Tibial artery (tissue), 4 donors: ENCODE measurements at regions not wholly inside any gene's neighbourhood (a gene's known extent, or its start where the extent isn't known, plus 50 kb on each side); places are given as distances from the start of the nearest gene placed in this dataset.

Experiments
- DNase-seq, 2 donors: peaks; one replicate each; pipeline ENCODE4 v3.0.0-alpha.2; 2019
- H3K27ac ChIP-seq, 2 donors: fragments of 200-600 bp; sonication (generic) in 1 of 2; 1 replicate in 1 of 2; 2 replicates in 1 of 2; pipeline ENCODE4 v1.5.1; 2018 to 2019; ENCODE audit warnings: mild to moderate bottlenecking in 1 of 2
- H3K27me3 ChIP-seq, 2 donors: fragments of 200-600 bp; sonication (generic) in 1 of 2; one replicate each; pipeline versions ENCODE4 v1.5.1 to v1.6.0; 2016 to 2019
- H3K36me3 ChIP-seq, 3 donors: fragments of 200-600 bp; sonication (generic) in 2 of 3; one replicate each; pipeline ENCODE4 v1.5.1; 2016 to 2019; ENCODE audit warnings: mild to moderate bottlenecking in 2 of 3
- H3K4me1 ChIP-seq, 4 donors: fragments of 200-600 bp; sonication (generic) in 2 of 4; 1 replicate in 3 of 4; 2 replicates in 1 of 4; pipeline ENCODE4 v1.5.1; 2016 to 2019
- H3K4me3 ChIP-seq, 2 donors: fragments of 200-600 bp; sonication (generic) in 1 of 2; 1 replicate in 1 of 2; 2 replicates in 1 of 2; pipeline ENCODE4 v1.5.1; 2018 to 2019; ENCODE audit warnings: mild to moderate bottlenecking in 2 of 2
- H3K9me3 ChIP-seq, 3 donors: fragments of 200-600 bp; sonication (generic) in 1 of 3; one replicate each; pipeline ENCODE4 v1.5.1; 2016 to 2019
- intact Hi-C: fragments of 100-400 bp; cut with DNase I; formaldehyde crosslinking; loops from one replicate; pipeline ENCODE4 v1.15.0; 2023; ENCODE audit warnings: low total_unique reads
- TF ChIP-seq, protein P1 (sequence below), 2 experiments: fragments of 200-600 bp in 1 of 2; fragments of 450-650 bp in 1 of 2; IDR thresholded peaks; one replicate each; pipeline ENCODE4 v1.5.1; 2017 to 2019; ENCODE audit warnings: antibody characterized with exemption in 2 of 2, mild to moderate bottlenecking in 1 of 2, moderate library complexity in 1 of 2

DNA sequence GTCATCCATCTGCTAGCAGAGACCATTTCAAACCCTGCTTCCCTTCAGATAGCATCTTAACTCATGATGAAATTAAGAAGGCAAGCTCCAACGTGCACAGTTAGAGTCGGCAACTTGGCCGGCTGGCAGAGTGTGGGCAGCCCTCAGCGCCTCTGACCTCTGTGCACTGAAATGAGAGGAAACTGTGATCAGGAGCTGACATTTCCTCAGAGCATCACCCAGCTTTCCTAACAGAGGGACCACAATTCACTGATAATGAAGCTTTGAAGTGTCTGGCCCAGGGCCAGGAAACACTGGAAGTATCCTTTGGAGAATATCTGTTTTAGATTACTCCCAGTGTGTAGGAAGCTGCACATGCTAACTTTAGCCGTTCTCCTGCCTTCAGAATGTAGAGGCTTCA, 145.0 kb upstream of the ZC3H11B start:
- intact Hi-C loops = no loop called here
- Histone ChIP-seq H3K9me3 (no peaks in the 10 kb centered on the region), H3K4me3 (no peak overlapping the region), H3K27ac (no peak overlapping the region), H3K36me3 (no peaks in the 10 kb centered on the region), H3K4me1 (no peaks in the 10 kb centered on the region), H3K27me3 (no peaks in the 10 kb centered on the region)
- TF ChIP-seq, protein P1, sequence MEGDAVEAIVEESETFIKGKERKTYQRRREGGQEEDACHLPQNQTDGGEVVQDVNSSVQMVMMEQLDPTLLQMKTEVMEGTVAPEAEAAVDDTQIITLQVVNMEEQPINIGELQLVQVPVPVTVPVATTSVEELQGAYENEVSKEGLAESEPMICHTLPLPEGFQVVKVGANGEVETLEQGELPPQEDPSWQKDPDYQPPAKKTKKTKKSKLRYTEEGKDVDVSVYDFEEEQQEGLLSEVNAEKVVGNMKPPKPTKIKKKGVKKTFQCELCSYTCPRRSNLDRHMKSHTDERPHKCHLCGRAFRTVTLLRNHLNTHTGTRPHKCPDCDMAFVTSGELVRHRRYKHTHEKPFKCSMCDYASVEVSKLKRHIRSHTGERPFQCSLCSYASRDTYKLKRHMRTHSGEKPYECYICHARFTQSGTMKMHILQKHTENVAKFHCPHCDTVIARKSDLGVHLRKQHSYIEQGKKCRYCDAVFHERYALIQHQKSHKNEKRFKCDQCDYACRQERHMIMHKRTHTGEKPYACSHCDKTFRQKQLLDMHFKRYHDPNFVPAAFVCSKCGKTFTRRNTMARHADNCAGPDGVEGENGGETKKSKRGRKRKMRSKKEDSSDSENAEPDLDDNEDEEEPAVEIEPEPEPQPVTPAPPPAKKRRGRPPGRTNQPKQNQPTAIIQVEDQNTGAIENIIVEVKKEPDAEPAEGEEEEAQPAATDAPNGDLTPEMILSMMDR (IDR thresholded peaks at IDR 0.05) = no peak
- no peak for DNase-seq

DNA sequence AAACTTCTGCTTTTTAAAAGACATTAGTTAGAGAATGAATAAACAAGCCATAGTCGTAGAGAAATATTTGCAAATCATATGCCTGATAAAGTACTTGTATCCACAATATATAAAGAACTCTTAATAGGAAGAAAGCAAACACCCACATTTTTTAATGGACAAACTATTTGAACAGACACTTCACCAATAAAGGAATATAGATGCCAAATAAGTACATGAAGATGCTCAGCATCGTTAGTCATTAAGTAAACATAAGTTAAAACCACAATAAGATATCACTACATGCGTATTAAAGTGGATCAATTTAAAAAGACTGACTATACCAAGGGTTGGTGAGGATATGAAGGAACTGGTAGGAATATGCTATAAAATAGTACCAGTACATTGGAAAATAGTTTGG, 142.3 kb upstream of the ZC3H11B start:
- no peaks in the 10 kb centered on the region for H3K36me3 ChIP-seq
- H3K4me1 ChIP-seq = no peaks in the 10 kb centered on the region
- no peak for DNase-seq
- no peaks in the 10 kb centered on the region for H3K27me3 ChIP-seq
- TF ChIP-seq, protein P1 (IDR thresholded peaks at IDR 0.05) = no peak
- intact Hi-C loops = no loop called here
- no peaks in the 10 kb centered on the region for H3K9me3 ChIP-seq
- no peak overlapping the region for H3K4me3 ChIP-seq
- no peak overlapping the region for H3K27ac ChIP-seq

DNA sequence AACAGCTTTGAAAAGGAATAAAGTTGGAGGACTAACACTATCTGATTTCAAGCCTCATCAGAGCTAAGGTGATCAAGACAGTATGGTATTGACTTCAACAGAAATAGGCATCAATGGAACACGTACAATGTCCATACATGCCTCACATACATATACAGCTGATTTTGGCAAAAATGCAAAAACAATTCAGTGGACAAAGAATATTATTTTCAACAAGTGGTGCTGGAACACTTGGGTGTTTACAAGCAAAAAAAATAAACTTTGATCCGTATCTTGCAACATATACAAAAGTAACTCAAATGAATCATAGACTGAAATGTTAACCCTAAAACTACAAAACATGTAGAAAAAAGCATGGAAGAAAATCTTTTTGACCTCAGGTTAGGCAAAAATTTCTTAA, 141.9 kb upstream of the ZC3H11B start:
- TF ChIP-seq, protein P1 (IDR thresholded peaks at IDR 0.05) = no peak
- no peaks in the 10 kb centered on the region for H3K27me3 ChIP-seq
- intact Hi-C loops = no loop called here

DNA sequence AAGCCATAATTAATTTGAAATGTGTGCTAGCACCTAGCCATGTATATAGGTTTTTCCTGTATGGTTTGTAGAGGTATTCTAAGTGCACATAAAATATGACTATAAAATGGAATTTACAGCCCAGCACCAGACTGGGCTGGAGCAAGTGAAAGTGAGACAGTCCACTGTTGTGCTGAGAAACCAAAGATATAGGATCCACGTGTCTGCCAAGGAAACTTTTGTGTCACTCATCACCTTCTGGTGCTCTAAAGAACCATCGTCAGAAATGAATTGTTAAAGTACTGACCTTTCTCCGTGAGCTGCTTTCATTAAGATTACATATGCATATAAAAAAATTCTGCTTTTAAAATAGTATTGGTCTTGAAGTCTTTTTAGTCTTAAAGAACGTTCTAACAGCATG, 141.0 kb upstream of the ZC3H11B start:
- Histone ChIP-seq H3K4me1 (no peaks in the 10 kb centered on the region), H3K4me3 (no peak overlapping the region), H3K9me3 (no peaks in the 10 kb centered on the region), H3K36me3 (no peaks in the 10 kb centered on the region), H3K27ac (no peak overlapping the region), H3K27me3 (no peaks in the 10 kb centered on the region)
- TF ChIP-seq, protein P1 (IDR thresholded peaks at IDR 0.05) = no peak
- intact Hi-C loops = no loop called here
- no peak for DNase-seq

More for the DNA sequence above, 141.9 kb upstream of the ZC3H11B start:
- Histone ChIP-seq H3K4me3 (no peak overlapping the region), H3K27ac (no peak overlapping the region), H3K9me3 (no peaks in the 10 kb centered on the region), H3K4me1 (no peaks in the 10 kb centered on the region), H3K36me3 (no peaks in the 10 kb centered on the region)
- no peak for DNase-seq

DNA sequence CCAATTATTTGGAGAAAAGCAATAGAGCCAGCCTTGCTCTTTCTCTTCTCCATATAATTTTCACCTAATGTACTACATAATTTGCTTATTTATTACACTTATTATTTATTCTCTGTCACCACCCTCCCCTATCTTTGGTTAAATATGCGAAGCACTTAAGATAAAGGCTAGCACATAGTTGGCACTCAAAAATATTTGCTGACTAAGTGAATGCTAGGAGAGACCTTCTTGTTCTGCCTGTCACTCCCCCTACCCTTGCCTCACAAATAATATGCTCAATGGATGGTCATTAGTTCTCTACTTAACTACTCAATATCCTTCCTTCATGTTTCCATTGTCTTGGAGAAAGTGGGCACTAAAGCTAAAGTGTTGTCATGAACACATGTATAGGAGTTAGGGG, 139.7 kb upstream of the ZC3H11B start:
- intact Hi-C loops = no loop called here
- Histone ChIP-seq H3K27me3 (no peaks in the 10 kb centered on the region), H3K36me3 (no peaks in the 10 kb centered on the region), H3K4me1 (no peaks in the 10 kb centered on the region), H3K27ac (no peak overlapping the region), H3K9me3 (no peaks in the 10 kb centered on the region), H3K4me3 (no peak overlapping the region)
- no peak for DNase-seq
- TF ChIP-seq, protein P1 (IDR thresholded peaks at IDR 0.05) = no peak

DNA sequence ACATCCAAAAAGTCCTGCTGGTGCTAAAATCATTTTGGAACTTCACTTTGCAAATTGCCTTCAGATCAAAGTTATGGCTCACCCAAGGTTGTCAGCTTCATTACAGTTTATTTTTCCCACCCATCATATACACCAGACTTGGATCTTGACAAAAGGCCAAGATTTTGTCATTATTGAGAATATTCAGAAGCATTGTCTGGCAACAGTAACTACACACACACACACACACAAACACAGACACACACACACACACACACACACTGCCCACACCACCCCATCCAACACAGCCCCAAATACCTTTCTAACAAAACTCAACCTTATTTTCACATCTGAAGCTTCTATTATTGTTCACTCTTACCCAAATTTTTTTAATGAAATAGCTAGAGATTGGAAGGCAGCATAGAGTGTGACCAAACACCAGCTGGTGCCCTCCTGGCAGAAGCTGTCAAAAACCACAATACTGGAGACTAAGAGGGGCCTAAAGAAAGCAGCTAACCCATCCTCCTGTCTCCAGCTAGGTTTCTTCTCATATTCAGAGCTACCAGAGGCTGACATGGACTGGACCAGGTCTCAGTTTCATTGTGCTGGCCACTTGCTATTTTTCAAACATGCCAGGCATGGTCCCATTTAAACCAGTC, 139.1 kb upstream of the ZC3H11B start:
- Histone ChIP-seq H3K4me3 (no peak overlapping the region), H3K27ac (no peak overlapping the region), H3K4me1 (no peaks in the 10 kb centered on the region), H3K27me3 (no peaks in the 10 kb centered on the region), H3K36me3 (no peaks in the 10 kb centered on the region), H3K9me3 (no peaks in the 10 kb centered on the region)
- TF ChIP-seq, protein P1 (IDR thresholded peaks at IDR 0.05) = no peak
- no peak for DNase-seq
- intact Hi-C loops = no loop called here
